ENCODE measurements at regions not wholly inside any gene's neighbourhood (a gene's known extent, or its start where the extent isn't known, plus 50 kb on each side); places are given as distances from the start of the nearest gene placed in this dataset.

GRCh38 chr11:95444309-95445241 lies 213.6 kb upstream of the SESN3 start:
- no peaks in the 10 kb centered on the region for H3K9me3 ChIP-seq
- no peak for TF ChIP-seq EP300 (IDR thresholded peaks at IDR 0.05)
- TF ChIP-seq CTCF (IDR thresholded peaks at IDR 0.05) = no peak
- no peak for TF ChIP-seq POLR2A (IDR thresholded peaks at IDR 0.05)
- TF ChIP-seq POLR2AphosphoS5 (IDR thresholded peaks at IDR 0.05) = no peak
- no peak for ATAC-seq
- H3K27me3 ChIP-seq = no peaks in the 10 kb centered on the region
- peaks cover 0 to 6% (median 0%) of the 10 kb centered on the region in 3 donors for H3K4me1 ChIP-seq
- no peak overlapping the region for H3K27ac ChIP-seq
- H3K36me3 ChIP-seq = no peaks in the 10 kb centered on the region
- H3K4me3 ChIP-seq = no peak overlapping the region
- 79 to 80% methylated on average over 4 to 5 of the region's 5 CpGs for WGBS, 2 donors (ENCODE audit: low coverage in 1 of 2)

GRCh38 chr11:95443386-95443785 lies 212.4 kb upstream of the SESN3 start:
- no peak overlapping the region for H3K4me3 ChIP-seq
- no peaks in the 10 kb centered on the region for H3K27me3 ChIP-seq
- no peaks in the 10 kb centered on the region for H3K36me3 ChIP-seq
- no peaks in the 10 kb centered on the region for H3K9me3 ChIP-seq
- H3K4me1 ChIP-seq = peaks cover 0 to 6% (median 0%) of the 10 kb centered on the region in 3 donors
- TF ChIP-seq POLR2A (IDR thresholded peaks at IDR 0.05) (no peak), POLR2AphosphoS5 (IDR thresholded peaks at IDR 0.05) (no peak), CTCF (IDR thresholded peaks at IDR 0.05) (no peak), EP300 (IDR thresholded peaks at IDR 0.05) (no peak)
- 80 to 100% methylated on average over 1 to 3 of the region's 5 CpGs for WGBS, 2 donors (ENCODE audit: low coverage in 1 of 2)
- no peak overlapping the region for H3K27ac ChIP-seq
- no peak for ATAC-seq

GRCh38 chr11:95442531-95443050 lies 211.6 kb upstream of the SESN3 start:
- 85 to 92% methylated on average over 1 to 2 of the region's 3 CpGs for WGBS, 2 donors (ENCODE audit: low coverage in 1 of 2)
- no peaks in the 10 kb centered on the region for H3K27me3 ChIP-seq
- no peak overlapping the region for H3K27ac ChIP-seq
- ATAC-seq = no peak
- no peak overlapping the region for H3K4me3 ChIP-seq
- H3K36me3 ChIP-seq = no peaks in the 10 kb centered on the region
- no peaks in the 10 kb centered on the region for H3K9me3 ChIP-seq
- no peak for TF ChIP-seq EP300 (IDR thresholded peaks at IDR 0.05)
- TF ChIP-seq POLR2A (IDR thresholded peaks at IDR 0.05) = no peak
- TF ChIP-seq CTCF (IDR thresholded peaks at IDR 0.05) = no peak
- no peak for TF ChIP-seq POLR2AphosphoS5 (IDR thresholded peaks at IDR 0.05)
- peaks cover 0 to 6% (median 0%) of the 10 kb centered on the region in 3 donors for H3K4me1 ChIP-seq

- no peaks in the 10 kb centered on the region for H3K36me3 ChIP-seq
- peaks cover 0 to 11% (median 0%) of the 10 kb centered on the region in 3 donors for H3K4me1 ChIP-seq
- H3K9me3 ChIP-seq = no peaks in the 10 kb centered on the region
- no peaks in the 10 kb centered on the region for H3K27me3 ChIP-seq
- no peak overlapping the region for H3K27ac ChIP-seq
- H3K4me3 ChIP-seq = no peak overlapping the region
- 87% methylated on average over 6 of the region's 9 CpGs; no CpG with 5 or more reads in 1 of the 2 donors for WGBS, 2 donors (ENCODE audit: low coverage in 1 of 2)
- TF ChIP-seq CTCF (IDR thresholded peaks at IDR 0.05) (no peak), POLR2AphosphoS5 (IDR thresholded peaks at IDR 0.05) (no peak), EP300 (IDR thresholded peaks at IDR 0.05) (no peak), POLR2A (IDR thresholded peaks at IDR 0.05) (no peak)
- no peak for ATAC-seq
Observed at GRCh38 chr11:95435628-95436353, 204.8 kb upstream of the SESN3 start.
